SK-N-SH (cell line): ENCODE measurements at regions not wholly inside any gene's neighbourhood (a gene's known extent, or its start where the extent isn't known, plus 50 kb on each side); places are given as distances from the start of the nearest gene placed in this dataset.

Experiments used
- CTCF ChIA-PET: fragments of 300-600, 350-600 bp; formaldehyde crosslinking; extraction: SDS; loops from one replicate; lab custom pipeline; 2021; lab: Yijun Ruan, JAX
- POLR2A ChIA-PET: fragments of 350-600 bp; sonication (Branson Sonifier 250); formaldehyde crosslinking; extraction: SDS; loops from one replicate; lab custom pipeline; 2020; ENCODE audit warnings: antibody characterized with exemption, inconsistent platforms; lab: Yijun Ruan, JAX
- DNase-seq: peaks from one replicate; pipeline ENCODE4 v3.0.0; 2012
- H2AFZ ChIP-seq: fragments of 200-600 bp; sonication (generic); 2 replicates; pipeline ENCODE4 v1.8.1; 2016; ENCODE audit warnings: antibody characterized with exemption, mild to moderate bottlenecking, low read depth
- H3F3A ChIP-seq: fragments of 200-600 bp; sonication (generic); replicated peaks from 2 replicates; pipeline ENCODE3; 2016; ENCODE audit warnings: antibody characterized with exemption, mild to moderate bottlenecking; ENCODE audit not compliant: insufficient read depth
- H3K27ac ChIP-seq, 2 experiments: fragments of 200-500 bp in 1 of 2; fragments of 200-600 bp in 1 of 2; sonication (Bioruptor generic) in 1 of 2; sonication (generic), shearing (Covaris generic) in 1 of 2; 2 replicates each; pipeline versions ENCODE4 v1.5.1 to v1.6.1; 2014 to 2016; ENCODE audit warnings: low read depth in 2 of 2, inconsistent platforms in 1 of 2, low read length in 1 of 2, mild to moderate bottlenecking in 1 of 2, mixed read lengths in 1 of 2
- H3K27me3 ChIP-seq: fragments of 200-600 bp; sonication (generic), shearing (Covaris generic); 2 replicates; pipeline ENCODE4 v1.6.1; 2016; ENCODE audit warnings: mixed run types; ENCODE audit not compliant: insufficient read depth
- H3K36me3 ChIP-seq, 2 experiments: fragments of 200-500 bp in 1 of 2; fragments of 200-600 bp in 1 of 2; sonication (Bioruptor generic) in 1 of 2; sonication (generic) in 1 of 2; replicated peaks in 1 of 2; 2 replicates each; pipeline versions ENCODE3 to v1.5.1; 2014 to 2016; ENCODE audit warnings: low read length in 1 of 2, mild to moderate bottlenecking in 1 of 2; ENCODE audit not compliant: insufficient read depth in 2 of 2, control insufficient read depth in 1 of 2
- H3K4me1 ChIP-seq, 2 experiments: fragments of 200-500 bp in 1 of 2; fragments of 200-600 bp in 1 of 2; sonication (Bioruptor generic) in 1 of 2; sonication (generic), shearing (Covaris generic) in 1 of 2; 2 replicates each; pipeline versions ENCODE4 v1.5.1 to v1.6.1; 2014 to 2016; ENCODE audit warnings: low read depth in 1 of 2, low read length in 1 of 2, mixed run types in 1 of 2; ENCODE audit not compliant: insufficient read depth in 2 of 2, control insufficient read depth in 1 of 2
- H3K4me2 ChIP-seq: fragments of 200-600 bp; sonication (generic), shearing (Covaris generic); 2 replicates; pipeline ENCODE4 v1.6.1; 2017; ENCODE audit warnings: mixed run types
- H3K4me3 ChIP-seq, 2 experiments: fragments of 200-500 bp in 1 of 2; fragments of 200-600 bp in 1 of 2; sonication (Bioruptor generic) in 1 of 2; sonication (generic), shearing (Covaris generic) in 1 of 2; 2 replicates each; pipeline versions ENCODE4 v1.5.1 to v1.8.1; 2014 to 2016; ENCODE audit warnings: low read depth in 2 of 2, inconsistent platforms in 1 of 2, low read length in 1 of 2, mild to moderate bottlenecking in 1 of 2, mixed read lengths in 1 of 2, moderate library complexity in 1 of 2
- H3K79me2 ChIP-seq: fragments of 200-600 bp; sonication (generic); 2 replicates; pipeline ENCODE4 v1.8.1; 2017; ENCODE audit warnings: mild to moderate bottlenecking; ENCODE audit not compliant: insufficient read depth
- H3K9ac ChIP-seq: fragments of 200-600 bp; sonication (generic); 2 replicates; pipeline ENCODE4 v1.6.1; 2017; ENCODE audit warnings: mixed run types
- H3K9me2 ChIP-seq: fragments of 200-600 bp; sonication (generic); 2 replicates; pipeline ENCODE4 v1.6.1; 2017; ENCODE audit warnings: mixed run types
- H3K9me3 ChIP-seq: fragments of 200-600 bp; sonication (generic); 2 replicates; pipeline ENCODE4 v1.6.1; 2017; ENCODE audit warnings: mixed run types, mild to moderate bottlenecking, moderate library complexity
- H4K20me1 ChIP-seq: fragments of 200-600 bp; sonication (generic); 2 replicates; pipeline ENCODE4 v1.6.1; 2017; ENCODE audit warnings: mild to moderate bottlenecking, mixed run types; ENCODE audit not compliant: insufficient read depth
- CHD2 ChIP-seq: fragments of 150-350 bp; IDR thresholded peaks from 2 replicates; pipeline ENCODE4 v1.6.1; 2018; ENCODE audit warnings: low read length; ENCODE audit not compliant: partially characterized antibody
- ELF1 ChIP-seq: IDR thresholded peaks from 2 replicates; pipeline ENCODE4 v1.4.0; 2012
- EP300 ChIP-seq, 2 experiments: IDR thresholded peaks; 2 replicates each; pipeline versions ENCODE4 v1.4.0 to v1.6.1; 2012; ENCODE audit warnings: borderline replicate concordance in 1 of 2, low read depth in 1 of 2, low read length in 1 of 2
- EZH2phosphoT487 ChIP-seq: fragments of 200-600 bp; sonication (generic); IDR thresholded peaks from 2 replicates; pipeline ENCODE4 v1.6.1; 2017; ENCODE audit warnings: low read depth, mixed run types, mild to moderate bottlenecking, antibody characterized with exemption, moderate library complexity, borderline replicate concordance
- FOXJ3 ChIP-seq: sonication (generic); formaldehyde crosslinking; IDR thresholded peaks from 2 replicates; pipeline ENCODE4 v1.5.1; 2020; ENCODE audit warnings: mild to moderate bottlenecking, missing genetic modification reagents
- FOXM1 ChIP-seq: IDR thresholded peaks from 2 replicates; pipeline ENCODE4 v1.4.0; 2012; ENCODE audit warnings: low read depth, mild to moderate bottlenecking
- GABPA ChIP-seq: IDR thresholded peaks from 2 replicates; pipeline ENCODE4 v1.4.0; 2012; ENCODE audit warnings: low read depth, mild to moderate bottlenecking
- MEF2A ChIP-seq: IDR thresholded peaks from 2 replicates; pipeline ENCODE4 v1.4.0; 2012; ENCODE audit warnings: low read depth, borderline replicate concordance
- MXI1 ChIP-seq: IDR thresholded peaks from 2 replicates; pipeline ENCODE4 v1.6.1; 2012; ENCODE audit warnings: mild to moderate bottlenecking, low read depth, low read length, improper control_type of control experiment
- NFIC ChIP-seq: IDR thresholded peaks from 2 replicates; pipeline ENCODE4 v1.4.0; 2012; ENCODE audit warnings: borderline replicate concordance
- NRF1 ChIP-seq: IDR thresholded peaks from 2 replicates; pipeline ENCODE4 v1.6.1; 2012; ENCODE audit warnings: low read depth, mild to moderate bottlenecking, low read length
- POLR2AphosphoS5 ChIP-seq: IDR thresholded peaks from 2 replicates; pipeline ENCODE4 v1.6.1; 2012; ENCODE audit warnings: low read depth, low read length
- RAD21 ChIP-seq: IDR thresholded peaks from 2 replicates; pipeline ENCODE4 v1.6.1; 2012; ENCODE audit warnings: mild to moderate bottlenecking, low read length
- RCOR1 ChIP-seq: fragments of 150-350 bp; IDR thresholded peaks from 2 replicates; pipeline ENCODE4 v1.6.1; 2017; ENCODE audit warnings: antibody characterized with exemption, low read length
- SIN3A ChIP-seq: IDR thresholded peaks from 2 replicates; pipeline ENCODE4 v1.6.1; 2012; ENCODE audit warnings: low read depth, mild to moderate bottlenecking, low read length, moderate library complexity, borderline replicate concordance
- TCF12 ChIP-seq: IDR thresholded peaks from 2 replicates; pipeline ENCODE4 v1.4.0; 2012
- TEAD4 ChIP-seq: IDR thresholded peaks from 2 replicates; pipeline ENCODE4 v1.4.0; 2012; ENCODE audit warnings: mild to moderate bottlenecking, borderline replicate concordance; ENCODE audit not compliant: insufficient read depth
- WGBS: methylation state at CpG from one replicate; pipeline ENCODE4 v1.1.6; 2017; ENCODE audit warnings: low lambda C conversion rate; 5-methylcytosine and 5-hydroxymethylcytosine counted together
- TF ChIP-seq, protein P1 (sequence below): IDR thresholded peaks from 2 replicates; pipeline ENCODE4 v1.4.0; 2012; ENCODE audit warnings: low read depth, borderline replicate concordance
- TF ChIP-seq, protein P2 (sequence below): IDR thresholded peaks from 2 replicates; pipeline ENCODE4 v1.6.1; 2012; ENCODE audit warnings: mild to moderate bottlenecking, low read depth, low read length, moderate library complexity
- TF ChIP-seq, protein P3 (sequence below): fragments of 150-350 bp; IDR thresholded peaks from 2 replicates; pipeline ENCODE4 v1.6.1; 2017; ENCODE audit warnings: antibody characterized with exemption, low read length, low read depth, borderline replicate concordance
- TF ChIP-seq, protein P4 (sequence below): IDR thresholded peaks from 2 replicates; pipeline ENCODE4 v1.4.0; 2012; ENCODE audit warnings: low read depth, borderline replicate concordance
- TF ChIP-seq, protein P5 (sequence below): IDR thresholded peaks from 2 replicates; pipeline ENCODE4; 2012

DNA sequence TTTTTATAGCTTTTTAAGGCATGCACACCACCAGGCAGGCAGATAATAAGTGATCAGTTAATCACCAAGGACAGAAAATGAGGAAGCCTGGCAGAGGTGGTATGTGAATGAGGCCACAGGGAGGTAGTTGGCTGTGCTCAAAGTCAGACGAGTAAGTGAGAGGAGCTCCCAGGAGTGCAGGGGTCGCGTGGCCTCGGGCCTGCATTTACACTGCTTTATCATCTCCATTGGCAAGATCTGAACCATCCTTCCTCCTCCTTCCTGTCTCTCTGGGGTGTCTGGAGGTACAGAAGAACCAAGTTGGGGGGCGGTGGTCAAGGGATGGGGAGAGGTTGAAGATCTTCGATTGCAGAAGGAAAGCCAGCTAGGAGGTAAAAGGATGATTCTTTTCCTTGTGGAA lies 320.1 kb downstream of the SOX9 start:
- WGBS: 90% methylated on average over 6 of the region's 6 CpGs
- POLR2A ChIA-PET: no interaction called here
- H4K20me1 ChIP-seq: no peaks in the 10 kb centered on the region

DNA sequence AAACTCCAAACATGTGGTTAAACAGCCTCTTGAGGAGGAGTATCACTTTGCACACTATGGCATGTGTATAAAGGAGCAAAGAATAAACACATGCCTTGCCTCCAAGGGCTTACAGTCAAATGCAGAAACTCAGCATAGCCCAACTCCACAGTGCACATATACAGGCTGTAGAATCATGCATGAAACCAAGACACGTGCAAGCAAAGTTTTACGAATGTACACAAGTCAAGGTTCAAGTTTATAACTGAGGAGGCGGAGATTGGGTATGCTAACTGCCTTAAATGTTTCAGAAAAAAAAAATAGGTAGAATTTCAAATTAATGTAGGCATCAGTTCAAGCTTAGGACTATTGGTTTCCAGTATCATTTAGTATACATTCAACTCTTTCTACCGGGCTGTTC lies 321.1 kb downstream of the SOX9 start:
- Histone ChIP-seq H3K79me2 (peaks cover 11% of the 10 kb centered on the region), H3K9me2 (no peaks in the 10 kb centered on the region), H3K4me2 (no peak overlapping the region), H3K36me3 (no peaks in the 10 kb centered on the region), H3K27me3 (no peaks in the 10 kb centered on the region), H3K27ac (no peak overlapping the region), H4K20me1 (no peaks in the 10 kb centered on the region), H3K4me1 (no peaks in the 10 kb centered on the region; a peak in 1 of 4 replicates), H3K4me3 (no peak overlapping the region), H2AFZ (no peak overlapping the region), H3K9me3 (no peaks in the 10 kb centered on the region), H3F3A (no peaks in the 10 kb centered on the region), H3K9ac (no peak overlapping the region)
- DNase-seq: no peak
- TF ChIP-seq EP300 (IDR thresholded peaks at IDR 0.05; ENCODE audit: borderline replicate concordance in 1 of 2, low read depth in 1 of 2, low read length in 1 of 2) (no peak), MXI1 (no peak), EZH2phosphoT487 (no peak), RAD21 (no peak), FOXM1 (no peak), RCOR1 (no peak), GABPA (no peak), TCF12 (no peak), TEAD4 (no peak), SIN3A (no peak), POLR2AphosphoS5 (no peak), NFIC (no peak), NRF1 (no peak), MEF2A (no peak)
- TF ChIP-seq, protein P1, sequence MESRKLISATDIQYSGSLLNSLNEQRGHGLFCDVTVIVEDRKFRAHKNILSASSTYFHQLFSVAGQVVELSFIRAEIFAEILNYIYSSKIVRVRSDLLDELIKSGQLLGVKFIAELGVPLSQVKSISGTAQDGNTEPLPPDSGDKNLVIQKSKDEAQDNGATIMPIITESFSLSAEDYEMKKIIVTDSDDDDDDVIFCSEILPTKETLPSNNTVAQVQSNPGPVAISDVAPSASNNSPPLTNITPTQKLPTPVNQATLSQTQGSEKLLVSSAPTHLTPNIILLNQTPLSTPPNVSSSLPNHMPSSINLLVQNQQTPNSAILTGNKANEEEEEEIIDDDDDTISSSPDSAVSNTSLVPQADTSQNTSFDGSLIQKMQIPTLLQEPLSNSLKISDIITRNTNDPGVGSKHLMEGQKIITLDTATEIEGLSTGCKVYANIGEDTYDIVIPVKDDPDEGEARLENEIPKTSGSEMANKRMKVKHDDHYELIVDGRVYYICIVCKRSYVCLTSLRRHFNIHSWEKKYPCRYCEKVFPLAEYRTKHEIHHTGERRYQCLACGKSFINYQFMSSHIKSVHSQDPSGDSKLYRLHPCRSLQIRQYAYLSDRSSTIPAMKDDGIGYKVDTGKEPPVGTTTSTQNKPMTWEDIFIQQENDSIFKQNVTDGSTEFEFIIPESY: no peak
- TF ChIP-seq, protein P2, sequence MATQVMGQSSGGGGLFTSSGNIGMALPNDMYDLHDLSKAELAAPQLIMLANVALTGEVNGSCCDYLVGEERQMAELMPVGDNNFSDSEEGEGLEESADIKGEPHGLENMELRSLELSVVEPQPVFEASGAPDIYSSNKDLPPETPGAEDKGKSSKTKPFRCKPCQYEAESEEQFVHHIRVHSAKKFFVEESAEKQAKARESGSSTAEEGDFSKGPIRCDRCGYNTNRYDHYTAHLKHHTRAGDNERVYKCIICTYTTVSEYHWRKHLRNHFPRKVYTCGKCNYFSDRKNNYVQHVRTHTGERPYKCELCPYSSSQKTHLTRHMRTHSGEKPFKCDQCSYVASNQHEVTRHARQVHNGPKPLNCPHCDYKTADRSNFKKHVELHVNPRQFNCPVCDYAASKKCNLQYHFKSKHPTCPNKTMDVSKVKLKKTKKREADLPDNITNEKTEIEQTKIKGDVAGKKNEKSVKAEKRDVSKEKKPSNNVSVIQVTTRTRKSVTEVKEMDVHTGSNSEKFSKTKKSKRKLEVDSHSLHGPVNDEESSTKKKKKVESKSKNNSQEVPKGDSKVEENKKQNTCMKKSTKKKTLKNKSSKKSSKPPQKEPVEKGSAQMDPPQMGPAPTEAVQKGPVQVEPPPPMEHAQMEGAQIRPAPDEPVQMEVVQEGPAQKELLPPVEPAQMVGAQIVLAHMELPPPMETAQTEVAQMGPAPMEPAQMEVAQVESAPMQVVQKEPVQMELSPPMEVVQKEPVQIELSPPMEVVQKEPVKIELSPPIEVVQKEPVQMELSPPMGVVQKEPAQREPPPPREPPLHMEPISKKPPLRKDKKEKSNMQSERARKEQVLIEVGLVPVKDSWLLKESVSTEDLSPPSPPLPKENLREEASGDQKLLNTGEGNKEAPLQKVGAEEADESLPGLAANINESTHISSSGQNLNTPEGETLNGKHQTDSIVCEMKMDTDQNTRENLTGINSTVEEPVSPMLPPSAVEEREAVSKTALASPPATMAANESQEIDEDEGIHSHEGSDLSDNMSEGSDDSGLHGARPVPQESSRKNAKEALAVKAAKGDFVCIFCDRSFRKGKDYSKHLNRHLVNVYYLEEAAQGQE: no peak
- TF ChIP-seq, protein P3, sequence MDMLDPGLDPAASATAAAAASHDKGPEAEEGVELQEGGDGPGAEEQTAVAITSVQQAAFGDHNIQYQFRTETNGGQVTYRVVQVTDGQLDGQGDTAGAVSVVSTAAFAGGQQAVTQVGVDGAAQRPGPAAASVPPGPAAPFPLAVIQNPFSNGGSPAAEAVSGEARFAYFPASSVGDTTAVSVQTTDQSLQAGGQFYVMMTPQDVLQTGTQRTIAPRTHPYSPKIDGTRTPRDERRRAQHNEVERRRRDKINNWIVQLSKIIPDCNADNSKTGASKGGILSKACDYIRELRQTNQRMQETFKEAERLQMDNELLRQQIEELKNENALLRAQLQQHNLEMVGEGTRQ: no peak
- TF ChIP-seq, protein P4, sequence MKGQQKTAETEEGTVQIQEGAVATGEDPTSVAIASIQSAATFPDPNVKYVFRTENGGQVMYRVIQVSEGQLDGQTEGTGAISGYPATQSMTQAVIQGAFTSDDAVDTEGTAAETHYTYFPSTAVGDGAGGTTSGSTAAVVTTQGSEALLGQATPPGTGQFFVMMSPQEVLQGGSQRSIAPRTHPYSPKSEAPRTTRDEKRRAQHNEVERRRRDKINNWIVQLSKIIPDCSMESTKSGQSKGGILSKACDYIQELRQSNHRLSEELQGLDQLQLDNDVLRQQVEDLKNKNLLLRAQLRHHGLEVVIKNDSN: no peak
- POLR2A ChIA-PET: no interaction called here
- WGBS: 93% methylated on average over 4 of the region's 4 CpGs
- CTCF ChIA-PET: no interaction called here

More for the DNA sequence above, 320.1 kb downstream of the SOX9 start:
- Histone ChIP-seq H3K4me1 (no peaks in the 10 kb centered on the region; a peak in 1 of 4 replicates), H3K36me3 (no peaks in the 10 kb centered on the region), H3F3A (no peaks in the 10 kb centered on the region), H3K9me2 (no peaks in the 10 kb centered on the region), H2AFZ (no peak overlapping the region), H3K4me2 (no peak overlapping the region), H3K27me3 (no peaks in the 10 kb centered on the region), H3K4me3 (no peak overlapping the region), H3K79me2 (peaks cover 11% of the 10 kb centered on the region), H3K27ac (no peak overlapping the region), H3K9me3 (no peaks in the 10 kb centered on the region), H3K9ac (no peak overlapping the region)
- no peak for DNase-seq
- CTCF ChIA-PET: interaction anchor here (0.5 to 1.4 kb wide), 3 partner anchors 13 to 1674 kb away, joined by 3 to 4 read pairs (median 3); no protein-coding TSS in a partner anchor
- TF ChIP-seq, protein P5, sequence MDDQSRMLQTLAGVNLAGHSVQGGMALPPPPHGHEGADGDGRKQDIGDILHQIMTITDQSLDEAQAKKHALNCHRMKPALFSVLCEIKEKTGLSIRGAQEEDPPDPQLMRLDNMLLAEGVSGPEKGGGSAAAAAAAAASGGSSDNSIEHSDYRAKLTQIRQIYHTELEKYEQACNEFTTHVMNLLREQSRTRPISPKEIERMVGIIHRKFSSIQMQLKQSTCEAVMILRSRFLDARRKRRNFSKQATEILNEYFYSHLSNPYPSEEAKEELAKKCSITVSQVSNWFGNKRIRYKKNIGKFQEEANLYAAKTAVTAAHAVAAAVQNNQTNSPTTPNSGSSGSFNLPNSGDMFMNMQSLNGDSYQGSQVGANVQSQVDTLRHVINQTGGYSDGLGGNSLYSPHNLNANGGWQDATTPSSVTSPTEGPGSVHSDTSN: no peak
- TF ChIP-seq CHD2 (no peak), ELF1 (no peak), RCOR1 (no peak), FOXJ3 (no peak)
